ENCODE measurements at regions not wholly inside any gene's neighbourhood (a gene's known extent, or its start where the extent isn't known, plus 50 kb on each side); places are given as distances from the start of the nearest gene placed in this dataset.

GRCh38 chr4:185880571-185880970, 68.6 kb upstream of the SORBS2 start:
- H3K9ac ChIP-seq (ENCODE audit: low read length) = no peak overlapping the region
- H3K27ac ChIP-seq (ENCODE audit: low read depth, low read length) = no peak overlapping the region
- H3K4me1 ChIP-seq (ENCODE audit: control insufficient read depth, insufficient read depth, low read length) = no peaks in the 10 kb centered on the region
- no peak overlapping the region for H3K4me3 ChIP-seq (ENCODE audit: low read length)
- no peaks in the 10 kb centered on the region for H3K27me3 ChIP-seq (ENCODE audit: control insufficient read depth, insufficient read depth, low read length)
- no peaks in the 10 kb centered on the region for H3K36me3 ChIP-seq (ENCODE audit: control insufficient read depth, insufficient read depth, low read length)

GRCh38 chr4:185881430-185881829, 69.4 kb upstream of the SORBS2 start:
- Histone ChIP-seq H3K4me3 (ENCODE audit: low read length) (no peak overlapping the region), H3K9ac (ENCODE audit: low read length) (no peak overlapping the region), H3K36me3 (ENCODE audit: control insufficient read depth, insufficient read depth, low read length) (no peaks in the 10 kb centered on the region), H3K27me3 (ENCODE audit: control insufficient read depth, insufficient read depth, low read length) (no peaks in the 10 kb centered on the region), H3K27ac (ENCODE audit: low read depth, low read length) (no peak overlapping the region), H3K4me1 (ENCODE audit: control insufficient read depth, insufficient read depth, low read length) (no peaks in the 10 kb centered on the region)

GRCh38 chr4:185883591-185883990, 71.6 kb upstream of the SORBS2 start:
- Histone ChIP-seq H3K27ac (ENCODE audit: low read depth, low read length) (no peak overlapping the region), H3K36me3 (ENCODE audit: control insufficient read depth, insufficient read depth, low read length) (no peaks in the 10 kb centered on the region), H3K4me1 (ENCODE audit: control insufficient read depth, insufficient read depth, low read length) (no peaks in the 10 kb centered on the region), H3K27me3 (ENCODE audit: control insufficient read depth, insufficient read depth, low read length) (no peaks in the 10 kb centered on the region), H3K4me3 (ENCODE audit: low read length) (no peak overlapping the region), H3K9ac (ENCODE audit: low read length) (no peak overlapping the region)

- Histone ChIP-seq H3K4me3 (ENCODE audit: low read length) (no peak overlapping the region), H3K27ac (ENCODE audit: low read depth, low read length) (no peak overlapping the region), H3K36me3 (ENCODE audit: control insufficient read depth, insufficient read depth, low read length) (no peaks in the 10 kb centered on the region), H3K27me3 (ENCODE audit: control insufficient read depth, insufficient read depth, low read length) (no peaks in the 10 kb centered on the region), H3K4me1 (ENCODE audit: control insufficient read depth, insufficient read depth, low read length) (no peaks in the 10 kb centered on the region), H3K9ac (ENCODE audit: low read length) (no peak overlapping the region)
These were observed 73.1 kb upstream of the SORBS2 start for GRCh38 chr4:185885075-185885474.

GRCh38 chr4:185885604-185886003, 73.6 kb upstream of the SORBS2 start:
- H3K27me3 ChIP-seq (ENCODE audit: control insufficient read depth, insufficient read depth, low read length) = no peaks in the 10 kb centered on the region
- H3K27ac ChIP-seq (ENCODE audit: low read depth, low read length) = no peak overlapping the region
- H3K36me3 ChIP-seq (ENCODE audit: control insufficient read depth, insufficient read depth, low read length) = no peaks in the 10 kb centered on the region
- H3K4me3 ChIP-seq (ENCODE audit: low read length) = no peak overlapping the region
- H3K9ac ChIP-seq (ENCODE audit: low read length) = no peak overlapping the region
- no peaks in the 10 kb centered on the region for H3K4me1 ChIP-seq (ENCODE audit: control insufficient read depth, insufficient read depth, low read length)

- Histone ChIP-seq H3K27me3 (ENCODE audit: control insufficient read depth, insufficient read depth, low read length) (no peaks in the 10 kb centered on the region), H3K4me3 (ENCODE audit: low read length) (no peak overlapping the region), H3K27ac (ENCODE audit: low read depth, low read length) (no peak overlapping the region), H3K9ac (ENCODE audit: low read length) (no peak overlapping the region), H3K36me3 (ENCODE audit: control insufficient read depth, insufficient read depth, low read length) (no peaks in the 10 kb centered on the region), H3K4me1 (ENCODE audit: control insufficient read depth, insufficient read depth, low read length) (no peaks in the 10 kb centered on the region)
These were observed 75.0 kb upstream of the SORBS2 start for GRCh38 chr4:185886832-185887524.

- Histone ChIP-seq H3K27me3 (ENCODE audit: control insufficient read depth, insufficient read depth, low read length) (no peaks in the 10 kb centered on the region), H3K36me3 (ENCODE audit: control insufficient read depth, insufficient read depth, low read length) (no peaks in the 10 kb centered on the region), H3K4me1 (ENCODE audit: control insufficient read depth, insufficient read depth, low read length) (no peaks in the 10 kb centered on the region), H3K9ac (ENCODE audit: low read length) (no peak overlapping the region), H3K27ac (ENCODE audit: low read depth, low read length) (no peak overlapping the region), H3K4me3 (ENCODE audit: low read length) (no peak overlapping the region)
These were observed 76.7 kb upstream of the SORBS2 start for GRCh38 chr4:185888676-185889075.

GRCh38 chr4:185889585-185889984, 77.6 kb upstream of the SORBS2 start:
- Histone ChIP-seq H3K4me1 (ENCODE audit: control insufficient read depth, insufficient read depth, low read length) (no peaks in the 10 kb centered on the region), H3K36me3 (ENCODE audit: control insufficient read depth, insufficient read depth, low read length) (no peaks in the 10 kb centered on the region), H3K27me3 (ENCODE audit: control insufficient read depth, insufficient read depth, low read length) (no peaks in the 10 kb centered on the region), H3K4me3 (ENCODE audit: low read length) (no peak overlapping the region), H3K27ac (ENCODE audit: low read depth, low read length) (no peak overlapping the region), H3K9ac (ENCODE audit: low read length) (no peak overlapping the region)

GRCh38 chr4:185890196-185890595, 78.2 kb upstream of the SORBS2 start:
- H3K27ac ChIP-seq (ENCODE audit: low read depth, low read length) = no peak overlapping the region
- no peak overlapping the region for H3K4me3 ChIP-seq (ENCODE audit: low read length)
- H3K4me1 ChIP-seq (ENCODE audit: control insufficient read depth, insufficient read depth, low read length) = no peaks in the 10 kb centered on the region
- no peak overlapping the region for H3K9ac ChIP-seq (ENCODE audit: low read length)
- H3K36me3 ChIP-seq (ENCODE audit: control insufficient read depth, insufficient read depth, low read length) = no peaks in the 10 kb centered on the region
- no peaks in the 10 kb centered on the region for H3K27me3 ChIP-seq (ENCODE audit: control insufficient read depth, insufficient read depth, low read length)

- H3K36me3 ChIP-seq (ENCODE audit: control insufficient read depth, insufficient read depth, low read length) = no peaks in the 10 kb centered on the region
- no peaks in the 10 kb centered on the region for H3K4me1 ChIP-seq (ENCODE audit: control insufficient read depth, insufficient read depth, low read length)
- H3K4me3 ChIP-seq (ENCODE audit: low read length) = no peak overlapping the region
- no peak overlapping the region for H3K9ac ChIP-seq (ENCODE audit: low read length)
- H3K27me3 ChIP-seq (ENCODE audit: control insufficient read depth, insufficient read depth, low read length) = no peaks in the 10 kb centered on the region
- H3K27ac ChIP-seq (ENCODE audit: low read depth, low read length) = no peak overlapping the region
These were observed 80.2 kb upstream of the SORBS2 start for GRCh38 chr4:185892165-185892564.

GRCh38 chr4:185893500-185893899, 81.5 kb upstream of the SORBS2 start:
- Histone ChIP-seq H3K27ac (ENCODE audit: low read depth, low read length) (no peak overlapping the region), H3K4me3 (ENCODE audit: low read length) (no peak overlapping the region), H3K27me3 (ENCODE audit: control insufficient read depth, insufficient read depth, low read length) (no peaks in the 10 kb centered on the region), H3K4me1 (ENCODE audit: control insufficient read depth, insufficient read depth, low read length) (no peaks in the 10 kb centered on the region), H3K9ac (ENCODE audit: low read length) (no peak overlapping the region), H3K36me3 (ENCODE audit: control insufficient read depth, insufficient read depth, low read length) (no peaks in the 10 kb centered on the region)

- H3K9ac ChIP-seq (ENCODE audit: low read length) = no peak overlapping the region
- H3K4me3 ChIP-seq (ENCODE audit: low read length) = no peak overlapping the region
- no peak overlapping the region for H3K27ac ChIP-seq (ENCODE audit: low read depth, low read length)
- no peaks in the 10 kb centered on the region for H3K27me3 ChIP-seq (ENCODE audit: control insufficient read depth, insufficient read depth, low read length)
- no peaks in the 10 kb centered on the region for H3K4me1 ChIP-seq (ENCODE audit: control insufficient read depth, insufficient read depth, low read length)
- H3K36me3 ChIP-seq (ENCODE audit: control insufficient read depth, insufficient read depth, low read length) = no peaks in the 10 kb centered on the region
These were observed 82.5 kb upstream of the SORBS2 start for GRCh38 chr4:185894481-185894880.

GRCh38 chr4:185895351-185895750, 83.4 kb upstream of the SORBS2 start:
- no peak overlapping the region for H3K9ac ChIP-seq (ENCODE audit: low read length)
- H3K36me3 ChIP-seq (ENCODE audit: control insufficient read depth, insufficient read depth, low read length) = no peaks in the 10 kb centered on the region

More at GRCh38 chr4:185895351-185895750, 83.4 kb upstream of the SORBS2 start:
- H3K27ac ChIP-seq (ENCODE audit: low read depth, low read length) = no peak overlapping the region
- no peaks in the 10 kb centered on the region for H3K4me1 ChIP-seq (ENCODE audit: control insufficient read depth, insufficient read depth, low read length)
- H3K4me3 ChIP-seq (ENCODE audit: low read length) = no peak overlapping the region
- no peaks in the 10 kb centered on the region for H3K27me3 ChIP-seq (ENCODE audit: control insufficient read depth, insufficient read depth, low read length)
